ENCODE measurements at regions not wholly inside any gene's neighbourhood (a gene's known extent, or its start where the extent isn't known, plus 50 kb on each side); places are given as distances from the start of the nearest gene placed in this dataset.

GRCh38 chr9:109872901-109873300, 92.9 kb downstream of the PALM2AKAP2 start:
- no peak for ATAC-seq (ENCODE audit: insufficient read depth, low read depth)
- TF ChIP-seq CTCF (IDR thresholded peaks at IDR 0.05; ENCODE audit: borderline replicate concordance, extremely low read depth, low read length, poor library complexity, severe bottlenecking) (no peak), EZH2 (IDR thresholded peaks at IDR 0.05; ENCODE audit: borderline replicate concordance, low read depth, low read length, severe bottlenecking) (no peak)

GRCh38 chr9:109875495-109876129, 95.6 kb downstream of the PALM2AKAP2 start:
- H3K36me3 ChIP-seq (ENCODE audit: insufficient read depth, low read length): no peaks in the 10 kb centered on the region
- no peaks in the 10 kb centered on the region for H3K79me2 ChIP-seq (ENCODE audit: insufficient read depth, low read length)
- TF ChIP-seq CTCF (IDR thresholded peaks at IDR 0.05; ENCODE audit: borderline replicate concordance, extremely low read depth, low read length, poor library complexity, severe bottlenecking) (no peak), EZH2 (IDR thresholded peaks at IDR 0.05; ENCODE audit: borderline replicate concordance, low read depth, low read length, severe bottlenecking) (no peak)
- H3K27me3 ChIP-seq (ENCODE audit: insufficient read depth, low read length, poor library complexity): no peaks in the 10 kb centered on the region
- H3K9me3 ChIP-seq (ENCODE audit: insufficient read depth, low read length, severe bottlenecking): no peaks in the 10 kb centered on the region
- H3K27ac ChIP-seq (ENCODE audit: low read length): no peak overlapping the region
- H2AFZ ChIP-seq (ENCODE audit: low read depth, low read length): no peak overlapping the region
- no peak for ATAC-seq (ENCODE audit: insufficient read depth, low read depth)
- no peaks in the 10 kb centered on the region for H4K20me1 ChIP-seq (ENCODE audit: insufficient read depth, low read length)
- no peaks in the 10 kb centered on the region for H3K4me1 ChIP-seq (ENCODE audit: insufficient read depth, low read length)
- no peak for DNase-seq
- H3K4me3 ChIP-seq (ENCODE audit: low read depth in 1 of 2, low read length in 2 of 2): no peak overlapping the region
- H3K4me2 ChIP-seq (ENCODE audit: insufficient read depth, low read length): no peak overlapping the region
- H3K9ac ChIP-seq (ENCODE audit: low read depth, low read length): no peak overlapping the region

More at GRCh38 chr9:109872901-109873300, 92.9 kb downstream of the PALM2AKAP2 start:
- H2AFZ ChIP-seq (ENCODE audit: low read depth, low read length): no peak overlapping the region
- DNase-seq: no peak
- H3K4me1 ChIP-seq (ENCODE audit: insufficient read depth, low read length): no peaks in the 10 kb centered on the region
- no peak overlapping the region for H3K27ac ChIP-seq (ENCODE audit: low read length)
- no peak overlapping the region for H3K9ac ChIP-seq (ENCODE audit: low read depth, low read length)
- H3K4me3 ChIP-seq (ENCODE audit: low read depth in 1 of 2, low read length in 2 of 2): no peak overlapping the region
- no peaks in the 10 kb centered on the region for H3K27me3 ChIP-seq (ENCODE audit: insufficient read depth, low read length, poor library complexity)
- no peak overlapping the region for H3K4me2 ChIP-seq (ENCODE audit: insufficient read depth, low read length)
- H3K9me3 ChIP-seq (ENCODE audit: insufficient read depth, low read length, severe bottlenecking): no peaks in the 10 kb centered on the region
- H3K79me2 ChIP-seq (ENCODE audit: insufficient read depth, low read length): no peaks in the 10 kb centered on the region
- H3K36me3 ChIP-seq (ENCODE audit: insufficient read depth, low read length): no peaks in the 10 kb centered on the region
- no peaks in the 10 kb centered on the region for H4K20me1 ChIP-seq (ENCODE audit: insufficient read depth, low read length)

- Histone ChIP-seq H3K4me1 (ENCODE audit: insufficient read depth, low read length) (no peaks in the 10 kb centered on the region; the same call in 1 of the 2 replicates), H3K36me3 (ENCODE audit: insufficient read depth, low read length) (no peaks in the 10 kb centered on the region), H3K27ac (ENCODE audit: low read length) (no peak overlapping the region), H3K9ac (ENCODE audit: low read depth, low read length) (no peak overlapping the region), H3K4me3 (ENCODE audit: low read depth in 1 of 2, low read length in 2 of 2) (no peak overlapping the region), H3K79me2 (ENCODE audit: insufficient read depth, low read length) (no peaks in the 10 kb centered on the region), H2AFZ (ENCODE audit: low read depth, low read length) (no peak overlapping the region), H3K4me2 (ENCODE audit: insufficient read depth, low read length) (no peak overlapping the region), H4K20me1 (ENCODE audit: insufficient read depth, low read length) (no peaks in the 10 kb centered on the region), H3K9me3 (ENCODE audit: insufficient read depth, low read length, severe bottlenecking) (no peaks in the 10 kb centered on the region), H3K27me3 (ENCODE audit: insufficient read depth, low read length, poor library complexity) (no peaks in the 10 kb centered on the region)
- ATAC-seq (ENCODE audit: insufficient read depth, low read depth) (0 out of 3 replicates have a peak, but pooled peaks have one; percentile 37), DNase-seq (no peak)
- TF ChIP-seq CTCF (IDR thresholded peaks at IDR 0.05; ENCODE audit: borderline replicate concordance, extremely low read depth, low read length, poor library complexity, severe bottlenecking) (peak; percentile 52), EZH2 (IDR thresholded peaks at IDR 0.05; ENCODE audit: borderline replicate concordance, low read depth, low read length, severe bottlenecking) (no peak)
These were observed 100.5 kb downstream of the PALM2AKAP2 start for GRCh38 chr9:109880276-109881169.

Data from DND-41 (cell line).